ENCODE measurements at regions not wholly inside any gene's neighbourhood (a gene's known extent, or its start where the extent isn't known, plus 50 kb on each side); places are given as distances from the start of the nearest gene placed in this dataset.
A peak's percentile ranks its signal among the peaks of the same experiment; 100 is the strongest.

GRCh38 chr11:80320765-80321164, 879.9 kb upstream of the TENM4 start:
- peak overlapping the region in 1 of 2 experiments; percentile 25; a peak in 2 of 4 replicates for H3K4me3 ChIP-seq (ENCODE audit: low read depth in 2 of 2, low read length in 2 of 2)
- intact Hi-C loops (cut with micrococcal nuclease; ENCODE audit: unreplicated experiment) (no loop called here), in situ Hi-C loops (cut with HindIII; ENCODE audit: low pct_unique_long_range_greater_than_20kb, low sequenced_read_pairs) (no loop called here)
- BruUV-seq (replicated peaks), result no TSS peak
- ATAC-seq (0 out of 2 replicates have a peak, but pooled peaks have one; percentile 58), DNase-seq (ENCODE audit: low read depth, low spot score) (no peak)
- no peaks in the 10 kb centered on the region for H3K4me1 ChIP-seq (ENCODE audit: control insufficient read depth, insufficient read depth, low read length)
- no peak overlapping the region for H3K27ac ChIP-seq (ENCODE audit: low read length)
- TF ChIP-seq TCF7L2 (IDR thresholded peaks at IDR 0.05; ENCODE audit: low read depth, low read length) (no peak), CTCF (IDR thresholded peaks at IDR 0.05) (peak; percentile 77)
- POLR2A ChIA-PET, result interaction anchor here (0.7 kb wide), 1 partner anchor 1398 kb away, joined by 4 read pairs; no protein-coding TSS in a partner anchor
- no peaks in the 10 kb centered on the region for H3K27me3 ChIP-seq (ENCODE audit: control insufficient read depth, insufficient read depth, low read length)
- 0 out of 2 replicates have a peak, but pooled peaks cover 3% of the 10 kb centered on the region for H3K9me3 ChIP-seq (ENCODE audit: control insufficient read depth, insufficient read depth, low read depth, low read length)
- H3K36me3 ChIP-seq (ENCODE audit: control insufficient read depth, insufficient read depth, low read length), result no peaks in the 10 kb centered on the region
- CTCF ChIA-PET, result no interaction called here

GRCh38 chr11:80320226-80320625, 879.4 kb upstream of the TENM4 start:
- H3K9me3 ChIP-seq (ENCODE audit: control insufficient read depth, insufficient read depth, low read depth, low read length), result 0 out of 2 replicates have a peak, but pooled peaks cover 3% of the 10 kb centered on the region
- H3K27me3 ChIP-seq (ENCODE audit: control insufficient read depth, insufficient read depth, low read length), result no peaks in the 10 kb centered on the region
- TF ChIP-seq SIN3A (IDR thresholded peaks at IDR 0.05; ENCODE audit: borderline replicate concordance, insufficient read depth, low read depth, low read length) (no peak), REST (IDR thresholded peaks at IDR 0.05; ENCODE audit: insufficient read depth in 1 of 2, low read depth in 2 of 2, low read length in 1 of 2) (no peak), POLR2AphosphoS5 (IDR thresholded peaks at IDR 0.05; ENCODE audit: low read depth, low read length) (no peak), CTCF (IDR thresholded peaks at IDR 0.05) (no peak), TCF7L2 (IDR thresholded peaks at IDR 0.05; ENCODE audit: low read depth, low read length) (no peak)
- no TSS peak for BruUV-seq (replicated peaks)
- no peak overlapping the region for H3K27ac ChIP-seq (ENCODE audit: low read length)
- H3K4me3 ChIP-seq (ENCODE audit: low read depth in 2 of 2, low read length in 2 of 2), result no peak overlapping the region
- ChIA-PET POLR2A (interaction anchor here (0.7 kb wide), 1 partner anchor 1398 kb away, joined by 4 read pairs; no protein-coding TSS in a partner anchor), CTCF (no interaction called here)
- no peaks in the 10 kb centered on the region for H3K36me3 ChIP-seq (ENCODE audit: control insufficient read depth, insufficient read depth, low read length)
- intact Hi-C loops (cut with micrococcal nuclease; ENCODE audit: unreplicated experiment) (no loop called here), in situ Hi-C loops (cut with HindIII; ENCODE audit: low pct_unique_long_range_greater_than_20kb, low sequenced_read_pairs) (no loop called here)
- ATAC-seq, result no peak
- no peak for DNase-seq (ENCODE audit: low read depth, low spot score)
- H3K4me1 ChIP-seq (ENCODE audit: control insufficient read depth, insufficient read depth, low read length), result no peaks in the 10 kb centered on the region

Measured in Panc1 (cell line).